HG03066 (cell line): ENCODE measurements at regions not wholly inside any gene's neighbourhood (a gene's known extent, or its start where the extent isn't known, plus 50 kb on each side); places are given as distances from the start of the nearest gene placed in this dataset.
"Not testable (repeated sequence)": the region's sequence is repeated elsewhere in the genome, so short reads cannot be mapped to it uniquely, and the experiment has no call there.

Experiments used
- ATAC-seq: cut with Tn5 transposase; IDR thresholded peaks from one replicate; pipeline ENCODE4 v1.9.1; 2021; ENCODE audit warnings: low read depth; ENCODE audit not compliant: unreplicated experiment

GRCh38 chr20:16801919-16802651 is 53.9 kb downstream of the OTOR start:
- ATAC-seq = peak; percentile 61

DNA sequence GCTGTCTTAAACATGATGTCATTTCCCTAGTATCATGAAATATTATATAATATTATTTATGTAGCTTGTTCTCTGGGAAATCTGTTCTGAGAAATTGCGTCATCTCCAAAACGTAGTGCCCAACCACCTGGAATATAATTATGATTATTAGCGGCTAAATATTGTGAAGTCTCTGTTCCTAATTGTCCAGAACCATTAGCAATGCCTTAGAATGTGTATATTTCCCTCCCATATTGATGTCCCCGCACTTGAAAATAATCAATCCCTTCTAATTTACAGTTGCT is 54.4 kb downstream of the OTOR start:
- no peak for ATAC-seq

DNA sequence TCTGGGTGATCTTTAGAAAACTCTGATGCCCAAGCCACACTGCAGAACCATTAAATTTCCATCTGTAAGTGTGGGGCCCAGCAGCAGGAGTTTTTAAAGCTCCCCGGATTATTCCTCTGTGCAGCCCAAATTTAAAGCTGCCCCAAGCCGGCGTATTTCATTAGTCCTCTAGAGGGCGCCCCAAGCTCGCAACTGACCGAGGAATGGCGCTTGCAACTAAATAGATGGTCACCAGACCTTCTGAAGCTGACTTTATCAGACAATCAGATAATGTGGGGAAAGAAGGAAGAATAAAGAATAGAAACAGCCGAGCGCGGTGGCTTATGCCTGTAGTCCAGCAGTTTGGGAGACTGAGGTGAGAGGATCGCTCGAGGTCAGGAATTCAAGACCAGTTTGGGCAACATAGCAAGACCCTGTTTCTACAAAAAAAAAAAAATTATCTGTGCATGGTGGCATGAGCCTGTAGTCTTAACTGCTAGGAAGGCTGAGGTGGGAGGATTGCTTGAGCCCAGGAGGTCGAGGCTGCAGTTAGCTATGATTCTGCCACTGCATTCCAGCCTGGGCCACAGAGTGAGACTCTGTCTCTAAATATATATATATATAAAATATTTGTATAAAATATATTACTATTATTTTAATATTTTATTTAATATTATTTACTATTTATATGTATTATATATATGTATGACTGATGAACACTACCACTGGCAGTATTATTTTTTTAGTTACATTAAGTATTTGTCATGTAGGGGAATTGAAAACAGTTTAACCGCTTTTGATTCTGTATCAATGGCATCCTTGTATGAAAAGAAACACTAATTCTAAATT is 56.0 kb downstream of the OTOR start:
- ATAC-seq = no peak

DNA sequence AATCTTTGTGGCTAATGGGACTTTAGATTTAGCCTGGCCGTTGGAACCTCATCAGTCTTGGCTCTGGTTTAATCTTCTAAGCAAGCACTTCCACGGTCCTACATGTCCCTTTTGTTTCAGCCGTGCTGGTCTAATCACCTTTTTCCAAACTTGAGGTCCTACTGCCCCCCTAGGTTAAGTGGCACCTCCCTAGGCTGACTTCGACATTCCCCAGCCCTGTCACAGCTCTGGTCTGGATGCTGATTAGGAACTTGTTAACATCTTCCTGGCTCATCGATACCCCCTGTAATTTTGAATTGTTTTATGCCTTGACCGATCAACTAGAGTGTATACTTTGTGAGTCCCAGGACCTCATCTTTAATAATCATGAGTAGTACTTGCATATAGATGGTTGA is 56.6 kb downstream of the OTOR start:
- ATAC-seq = no peak

GRCh38 chr20:16806061-16806460 is 57.9 kb downstream of the OTOR start:
- no peak for ATAC-seq

DNA sequence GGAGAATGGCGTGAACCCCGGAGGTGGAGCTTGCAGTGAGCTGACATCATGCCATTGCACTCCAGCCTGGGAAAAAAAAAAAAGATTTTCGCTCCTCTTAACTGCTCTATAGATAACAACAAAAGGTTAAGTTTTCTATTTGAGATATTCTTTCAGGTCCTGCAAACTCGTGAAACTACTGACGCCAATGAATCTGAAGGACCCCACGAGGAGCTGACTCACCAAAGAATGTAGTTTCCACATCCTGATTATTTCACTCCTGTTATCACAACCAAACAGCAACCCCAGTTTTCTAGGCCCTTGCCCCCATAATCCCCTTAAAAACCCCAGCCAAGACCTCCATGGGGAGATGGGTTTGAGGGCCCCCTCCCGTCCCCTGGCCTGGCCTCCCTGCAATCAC is 58.7 kb downstream of the OTOR start:
- ATAC-seq = no peak

DNA sequence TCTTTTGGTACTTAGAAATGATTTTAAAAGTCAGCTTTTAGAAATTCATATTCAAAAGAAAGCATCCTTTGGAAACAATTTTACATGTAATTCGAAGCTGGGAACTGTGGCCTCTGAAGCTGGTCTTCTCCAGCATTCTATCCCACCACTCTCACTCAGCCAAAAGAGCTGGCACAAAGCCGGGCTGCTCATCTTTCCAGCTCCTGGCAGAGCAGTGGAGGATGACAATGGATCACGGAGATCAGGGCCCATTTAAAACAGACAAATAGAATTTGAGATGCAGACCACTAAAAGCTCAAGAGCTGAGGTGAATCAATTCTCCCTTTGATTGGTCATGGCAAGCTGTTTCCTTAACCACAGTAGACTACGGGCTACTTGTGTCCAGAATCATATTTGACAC is 60.6 kb downstream of the OTOR start:
- no peak for ATAC-seq

- no peak for ATAC-seq
Observed at GRCh38 chr20:16810216-16810615, 62.1 kb downstream of the OTOR start.

DNA sequence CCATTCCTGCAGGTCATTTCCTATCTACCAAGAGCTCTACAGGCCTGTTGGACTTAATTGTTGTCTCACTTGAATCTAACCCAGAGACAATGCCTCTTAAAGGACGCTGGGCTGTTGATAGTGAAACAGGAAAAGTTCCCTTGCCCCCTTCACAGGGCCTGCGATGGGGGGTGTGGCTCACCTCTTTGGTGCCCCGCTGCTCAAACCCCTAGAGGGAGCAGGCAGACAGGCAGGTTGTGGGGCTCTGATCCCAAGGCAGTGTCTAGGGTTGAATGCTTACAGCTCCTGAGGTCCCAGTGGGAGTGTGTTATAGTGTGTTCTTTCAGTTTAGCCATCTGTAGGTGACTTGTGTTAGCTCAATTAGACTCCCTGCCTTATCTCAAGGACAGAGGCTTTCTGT is 68.0 kb downstream of the OTOR start:
- ATAC-seq = no peak

GRCh38 chr20:16819483-16819882 is 71.3 kb downstream of the OTOR start:
- no peak for ATAC-seq

DNA sequence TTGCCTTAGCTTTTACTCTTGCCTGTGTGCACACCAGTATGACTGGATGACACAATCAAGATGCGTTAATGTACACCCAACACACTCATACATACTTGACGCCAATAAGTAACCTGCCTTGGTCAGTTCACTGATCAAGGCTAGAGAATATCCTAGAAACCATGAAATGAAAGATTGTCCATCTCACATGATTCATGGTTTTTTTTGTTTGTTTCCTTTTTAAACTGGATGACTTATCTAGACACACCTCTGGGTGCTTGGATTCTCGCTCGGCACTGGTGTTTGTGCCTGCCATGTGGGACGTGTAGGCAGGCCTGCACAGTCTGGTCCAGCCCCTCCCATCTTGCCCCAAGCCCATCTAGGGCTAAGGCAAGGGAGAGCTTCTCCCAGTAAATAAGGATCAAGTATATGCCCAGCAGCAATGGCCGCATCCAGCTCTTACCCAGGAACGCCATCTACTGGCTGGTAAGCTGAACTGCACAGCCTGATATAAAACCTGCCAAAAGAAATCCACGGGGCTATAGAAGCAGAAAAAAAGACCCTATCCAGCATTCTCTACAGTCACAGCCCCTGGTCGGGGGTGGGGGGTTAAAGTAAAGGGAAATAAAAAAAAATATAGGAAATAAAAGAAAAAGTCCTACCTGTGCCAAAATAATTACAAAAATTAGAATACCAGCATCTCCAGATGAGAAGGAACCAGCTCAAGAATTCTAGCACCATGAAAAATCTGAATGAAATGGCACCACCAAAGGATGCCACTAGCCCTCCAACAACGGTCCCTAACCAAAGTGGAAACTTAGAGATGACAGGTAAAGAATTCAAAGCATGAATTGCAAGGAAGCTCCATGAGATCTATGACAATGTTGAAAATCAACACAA is 73.3 kb downstream of the OTOR start:
- ATAC-seq = no peak

DNA sequence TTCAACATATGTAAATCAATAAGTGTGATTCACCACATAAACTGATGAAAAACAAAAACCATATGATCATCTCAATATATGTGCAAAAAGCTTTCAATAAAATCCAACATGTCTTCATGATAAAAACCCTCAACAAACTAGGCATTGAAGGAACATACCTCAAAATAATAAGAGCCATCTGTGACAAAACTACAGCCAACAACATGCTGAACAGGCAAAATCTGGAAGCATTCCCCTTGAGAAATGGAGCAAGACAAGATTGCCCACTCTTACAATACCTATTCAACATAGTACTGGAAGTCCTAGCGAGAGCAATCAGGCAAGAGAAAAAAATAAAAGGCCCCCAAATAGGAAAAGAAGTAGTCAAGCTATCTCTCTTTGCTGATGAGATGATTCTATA is 76.5 kb downstream of the OTOR start:
- no peak for ATAC-seq

GRCh38 chr20:16828666-16829305 is 80.6 kb downstream of the OTOR start:
- ATAC-seq = no peak

- ATAC-seq = not testable (repeated sequence)
Observed at GRCh38 chr20:16835690-16836089, 87.5 kb downstream of the OTOR start.

GRCh38 chr20:16842486-16843120 is 94.4 kb downstream of the OTOR start:
- ATAC-seq = no peak

- no peak for ATAC-seq
Observed at GRCh38 chr20:16844406-16844805, 96.2 kb downstream of the OTOR start.

GRCh38 chr20:16846006-16846405 is 97.8 kb downstream of the OTOR start:
- ATAC-seq = no peak

DNA sequence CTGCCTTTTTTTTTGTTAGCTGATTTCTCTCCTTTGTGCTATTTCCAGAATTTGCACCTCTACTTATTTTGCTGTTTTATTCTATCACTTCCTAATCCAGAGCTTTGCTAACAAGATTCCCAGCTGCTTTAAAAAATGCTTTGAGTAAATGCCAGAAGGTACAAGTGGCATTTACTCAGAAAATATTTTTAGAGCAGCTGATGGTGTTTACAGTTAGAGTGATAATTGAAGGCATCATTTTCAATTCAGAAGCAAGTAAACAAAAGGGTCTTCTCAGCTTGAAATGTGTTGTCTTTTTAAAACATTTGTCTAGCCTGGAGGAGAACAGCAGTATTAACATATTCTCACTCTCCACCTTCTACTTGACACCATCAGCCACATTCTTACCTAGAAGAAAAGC is 99.9 kb downstream of the OTOR start:
- ATAC-seq = no peak

DNA sequence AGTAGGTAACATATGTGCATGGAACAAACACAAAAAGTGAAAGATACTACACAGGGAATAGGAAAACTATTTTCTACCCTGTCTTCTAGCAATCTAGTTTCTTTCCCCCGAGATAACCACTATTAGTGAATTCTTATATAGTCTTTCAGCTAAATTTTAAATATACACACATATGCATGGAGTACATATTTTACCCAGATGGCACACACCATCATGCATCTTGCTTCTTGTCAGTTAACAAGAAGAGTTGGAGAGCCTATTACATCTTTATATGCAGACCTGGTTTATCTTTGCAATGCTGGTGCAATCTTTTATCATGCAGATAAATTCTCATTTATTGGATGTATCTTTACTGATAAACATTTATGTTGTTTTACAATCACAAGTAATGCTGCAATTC is 100.4 kb downstream of the OTOR start:
- no peak for ATAC-seq

- no peak for ATAC-seq
Observed at GRCh38 chr20:16860914-16861313, 112.8 kb downstream of the OTOR start.
